Activated T-cell treated with anti-CD3 and anti-CD28 coated beads, Interleukin-2, amount 50 U/mL, for 1 hour (primary cell): ENCODE measurements at regions not wholly inside any gene's neighbourhood (a gene's known extent, or its start where the extent isn't known, plus 50 kb on each side); places are given as distances from the start of the nearest gene placed in this dataset.

ENCODE experiments used
- DNase-seq: peaks from one replicate; pipeline ENCODE4 v3.0.0-alpha.2; 2020

DNA sequence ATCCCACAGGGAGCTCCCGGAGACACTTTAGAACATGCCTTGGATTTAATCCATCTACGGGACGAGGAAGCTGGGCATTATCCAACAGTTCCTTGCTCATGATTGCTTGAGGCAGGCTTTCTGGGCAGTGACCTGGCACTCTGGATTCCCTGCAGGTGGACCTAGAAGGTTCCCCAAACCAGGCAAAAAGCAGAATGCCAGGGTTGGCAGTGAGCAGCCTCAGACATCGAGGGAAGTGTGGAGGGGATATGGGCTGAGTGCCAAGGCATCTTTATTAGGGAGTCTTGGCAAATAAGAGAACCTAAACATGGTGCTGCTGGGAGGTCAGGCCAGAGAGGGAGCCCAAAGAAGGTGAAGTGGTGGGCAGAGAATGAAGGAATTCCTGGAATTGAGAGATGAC is 158.5 kb downstream of the CD83 start:
- no peak for DNase-seq

- no peak for DNase-seq
Observed at GRCh38 chr6:14276667-14277404, 159.3 kb downstream of the CD83 start.

DNA sequence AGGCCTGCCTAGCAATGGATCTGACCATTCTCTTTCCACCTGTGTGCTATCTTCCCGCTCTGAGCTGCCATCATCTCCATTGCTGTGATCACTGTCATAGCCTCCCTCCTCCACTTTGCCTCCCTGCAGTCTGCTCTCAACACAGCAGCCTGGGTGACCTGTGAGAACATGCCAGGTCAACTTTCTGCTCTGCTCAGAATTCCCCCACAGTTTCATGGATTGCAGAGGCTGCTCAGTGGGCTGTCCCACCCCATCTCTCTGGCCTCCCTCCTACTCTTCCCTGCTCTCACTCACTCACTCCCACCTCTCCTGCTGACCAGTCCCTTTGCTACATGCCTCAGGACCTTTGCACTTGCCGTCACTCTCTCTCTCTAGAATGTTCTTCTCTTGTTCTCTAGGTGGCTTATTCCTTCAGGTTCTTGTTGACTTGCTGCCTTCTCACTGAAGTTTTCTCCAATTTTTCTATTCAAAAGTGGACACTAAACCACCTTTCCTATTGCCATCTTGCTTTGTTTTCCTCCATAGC is 159.9 kb downstream of the CD83 start:
- DNase-seq = no peak

DNA sequence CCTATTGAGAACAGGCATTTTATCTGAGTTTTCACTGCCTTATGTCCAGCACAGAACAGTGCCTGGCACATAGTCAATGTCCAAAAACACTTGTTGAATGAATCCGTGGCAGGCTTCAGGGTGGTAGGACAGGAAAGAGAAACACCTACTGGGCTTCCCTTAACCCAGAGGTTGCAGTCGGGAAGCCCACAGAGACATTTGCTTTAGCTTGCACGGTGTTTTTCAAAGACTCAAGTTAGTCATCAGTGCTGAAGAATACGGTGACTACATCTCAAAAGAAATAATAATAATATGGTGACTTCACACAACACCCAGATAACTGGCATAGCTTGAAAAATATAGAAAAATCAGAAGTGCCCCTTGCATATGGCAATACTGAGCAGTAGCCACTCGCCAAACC is 160.4 kb downstream of the CD83 start:
- DNase-seq = no peak

DNA sequence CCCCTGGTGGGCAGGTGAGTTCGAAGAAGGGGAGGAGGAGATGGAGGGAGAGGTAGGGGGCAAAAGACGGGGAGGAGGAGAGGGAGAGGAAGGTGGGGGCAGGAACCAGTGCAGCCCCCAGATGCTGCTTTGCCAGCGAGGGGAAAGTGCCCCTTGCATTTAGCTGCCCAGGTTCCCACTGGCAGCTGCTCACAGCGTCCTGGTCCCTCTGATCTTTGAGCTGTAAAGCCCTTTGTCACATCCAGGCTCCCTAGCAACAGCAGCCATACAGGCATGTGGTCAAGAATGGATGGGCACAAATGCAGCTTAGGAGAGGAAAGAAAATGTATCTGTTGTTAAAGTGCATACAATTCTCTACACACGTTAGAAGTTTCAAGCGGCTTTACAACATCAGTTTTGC is 160.9 kb downstream of the CD83 start:
- DNase-seq = no peak

- DNase-seq = no peak
Observed at GRCh38 chr6:14280006-14280510, 162.5 kb downstream of the CD83 start.

DNA sequence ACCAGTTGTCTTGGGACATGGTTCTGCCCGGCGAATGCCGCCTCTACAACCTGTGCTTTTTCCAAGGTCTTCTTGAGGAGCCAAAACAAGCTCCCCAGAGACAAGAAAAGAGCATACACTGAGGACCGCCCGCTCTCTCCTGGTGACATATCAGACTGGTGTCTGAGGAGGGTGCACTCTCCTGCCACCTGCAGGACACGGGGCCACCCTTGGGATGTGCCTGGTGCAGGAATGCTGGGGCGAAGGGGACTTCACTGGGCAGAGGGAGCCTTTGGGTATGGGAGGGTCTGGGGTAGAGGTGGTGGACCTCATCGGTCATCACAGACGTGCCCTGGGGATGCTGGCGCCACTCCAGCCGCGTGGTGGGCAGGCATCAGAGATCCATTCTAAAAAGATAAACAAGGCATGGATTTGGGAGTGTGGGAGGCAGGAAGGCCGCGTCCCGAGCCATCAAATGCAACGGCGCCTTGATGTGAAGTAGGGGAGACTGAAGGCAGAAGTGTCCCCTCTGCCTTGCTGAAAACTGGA is 163.3 kb downstream of the CD83 start:
- DNase-seq = no peak

- DNase-seq = no peak
Observed at GRCh38 chr6:14281811-14282660, 164.5 kb downstream of the CD83 start.

DNA sequence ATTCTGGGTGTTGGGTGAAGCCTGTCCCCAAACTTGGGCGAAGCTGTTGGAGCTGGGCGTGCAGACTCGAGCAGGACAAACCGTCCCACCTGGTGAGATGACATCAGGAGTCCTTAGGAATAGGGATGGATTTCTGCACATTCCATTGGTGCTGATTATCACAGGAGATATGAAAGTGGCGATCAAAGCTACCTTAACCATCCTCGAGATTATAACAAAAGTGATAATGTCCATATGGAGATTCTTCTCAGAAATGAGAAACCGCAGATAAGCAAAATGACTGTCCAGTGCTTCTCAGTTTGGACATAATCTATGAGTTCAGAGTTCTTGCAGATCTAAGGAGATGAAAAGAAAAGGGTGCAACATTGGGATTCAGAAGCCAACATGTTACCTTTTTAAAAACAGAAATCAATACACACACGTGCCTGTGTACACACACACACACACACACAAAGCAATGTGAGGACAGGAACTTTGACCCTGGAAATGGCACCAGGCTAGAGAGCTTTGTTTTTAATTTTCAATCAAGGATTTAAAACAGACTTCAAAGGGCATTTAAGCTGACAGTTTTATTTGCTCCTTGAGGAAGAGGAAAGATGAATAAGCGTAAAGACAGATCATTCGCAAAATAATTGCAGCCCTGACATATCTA is 165.4 kb downstream of the CD83 start:
- DNase-seq = no peak

- DNase-seq = no peak
Observed at GRCh38 chr6:14283600-14284235, 166.1 kb downstream of the CD83 start.

- no peak for DNase-seq
Observed at GRCh38 chr6:14284969-14285590, 167.5 kb downstream of the CD83 start.

- no peak for DNase-seq
Observed at GRCh38 chr6:14286144-14286543, 168.6 kb downstream of the CD83 start.

DNA sequence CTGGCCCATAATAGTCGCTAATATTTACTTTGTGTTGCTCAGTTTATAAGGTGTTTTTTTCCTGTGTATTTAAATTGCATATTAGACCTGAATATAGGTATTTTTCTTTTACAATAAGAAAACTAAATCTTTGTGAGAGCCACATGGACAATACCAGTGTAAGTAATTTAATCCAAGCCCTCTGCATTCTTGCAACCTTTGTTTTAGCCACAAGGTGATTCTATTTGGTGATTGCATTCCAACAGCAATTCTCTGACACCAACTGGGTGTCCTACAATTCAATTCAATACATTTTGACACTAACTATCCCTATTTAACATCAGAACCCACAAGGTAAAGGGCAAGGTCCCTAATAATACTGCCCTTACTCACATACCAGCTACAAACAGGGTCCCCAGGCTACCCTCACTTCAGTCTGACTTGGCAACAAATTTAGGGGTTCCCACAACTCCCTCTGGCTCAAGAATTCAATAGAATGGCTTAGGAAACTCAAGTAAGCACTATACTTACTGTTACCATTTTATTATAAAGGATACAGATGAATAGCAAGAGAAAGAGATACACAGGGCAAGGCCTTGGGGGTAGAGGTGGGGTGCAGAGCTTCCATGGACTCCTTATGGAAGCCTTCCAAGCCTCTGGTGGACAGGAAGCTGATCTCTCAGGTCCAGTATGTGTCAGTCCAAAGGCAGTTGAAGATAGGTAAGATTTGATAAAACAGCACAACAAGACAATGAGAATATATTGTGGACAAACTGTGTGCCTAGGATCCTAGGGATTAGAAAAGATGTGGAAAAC is 169.3 kb downstream of the CD83 start:
- no peak for DNase-seq

DNA sequence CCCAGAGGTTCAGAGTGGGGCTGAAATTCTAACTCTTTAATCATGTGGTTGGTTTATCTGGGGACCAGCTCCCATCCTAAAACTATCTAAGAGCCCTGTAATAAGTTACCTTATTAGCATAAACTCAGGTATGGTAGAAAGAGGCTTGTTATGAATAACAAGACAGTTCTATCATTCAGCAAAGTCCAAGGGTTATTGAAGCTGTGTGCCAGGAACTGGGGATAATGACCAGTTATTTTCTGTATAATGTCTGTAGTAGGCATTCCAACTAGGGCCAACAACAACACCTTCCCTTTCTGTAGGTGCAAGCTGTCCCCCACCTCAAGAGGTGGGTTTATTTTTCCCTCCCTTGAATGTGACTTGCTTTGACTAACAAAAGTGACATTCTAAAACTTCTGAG is 170.1 kb downstream of the CD83 start:
- DNase-seq = no peak

DNA sequence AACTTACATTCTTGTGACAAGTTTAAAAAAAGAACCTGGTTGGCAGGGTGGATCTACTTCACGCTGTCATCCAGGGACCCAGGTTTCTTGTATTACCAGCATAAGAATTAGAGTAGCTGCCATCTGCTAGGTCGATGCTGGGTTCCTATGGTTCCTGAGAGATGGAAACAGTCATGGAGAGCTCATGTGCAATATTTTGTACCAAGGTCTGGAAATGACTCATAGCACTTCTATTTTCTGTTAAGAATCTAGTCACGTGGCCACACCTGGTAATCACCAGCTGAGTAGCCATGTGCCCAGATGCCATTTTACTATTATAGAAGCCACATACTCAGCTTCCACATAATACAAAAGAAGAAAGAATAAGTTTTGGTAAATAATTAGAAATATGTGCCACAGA is 171.3 kb downstream of the CD83 start:
- DNase-seq = no peak

DNA sequence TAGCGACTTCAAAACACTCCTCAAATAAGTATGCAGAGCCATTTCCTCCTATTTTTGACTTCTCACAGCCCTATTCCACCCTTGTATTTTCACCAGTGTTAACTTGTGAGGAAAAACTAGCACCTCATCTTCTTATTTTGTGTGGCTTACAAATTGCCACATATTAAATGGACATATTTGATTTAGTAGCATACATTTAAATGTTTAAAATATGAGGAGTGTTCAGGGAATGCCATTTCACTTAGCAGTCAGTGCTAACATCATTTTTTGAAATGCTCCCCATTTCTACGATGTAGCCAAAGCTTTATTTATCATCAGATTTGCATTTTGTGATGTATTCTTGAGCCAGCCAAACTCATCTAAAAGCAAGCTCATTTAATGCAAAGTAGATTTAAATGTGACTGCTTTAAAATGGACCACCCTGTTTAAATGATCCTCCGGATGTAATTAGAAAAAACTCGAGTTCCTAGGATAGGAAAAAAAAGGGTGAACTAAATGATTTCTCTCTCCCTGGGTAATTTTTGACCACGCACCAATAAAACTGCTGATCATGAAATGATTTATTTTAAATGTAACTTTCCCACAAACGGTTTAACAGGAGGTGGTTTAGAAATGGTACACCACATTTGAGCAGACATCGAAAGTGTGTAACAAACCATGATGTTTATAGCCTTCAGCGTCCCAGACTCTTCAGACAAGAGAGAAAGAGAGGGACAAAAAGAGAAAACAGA is 172.6 kb downstream of the CD83 start:
- DNase-seq = no peak

GRCh38 chr6:14290772-14291330 is 173.3 kb downstream of the CD83 start:
- no peak for DNase-seq

DNA sequence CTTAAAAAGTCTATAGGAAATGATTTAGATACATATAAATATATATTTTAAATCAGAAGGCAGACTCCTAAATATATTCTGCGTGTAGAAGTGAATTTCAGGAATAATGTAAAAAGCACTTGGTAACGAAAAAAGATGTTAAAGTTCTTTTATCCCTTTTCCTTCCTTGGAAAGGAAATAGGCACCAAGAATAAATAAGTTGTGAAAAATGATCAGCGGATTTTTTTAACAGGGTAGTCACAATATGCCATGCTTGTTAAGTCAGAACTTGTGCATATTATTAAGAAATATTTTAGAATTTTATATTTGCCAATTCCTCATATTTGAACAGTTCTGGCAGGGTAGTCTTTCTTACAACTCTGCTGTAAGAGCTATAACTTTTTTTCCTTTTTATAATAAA is 173.8 kb downstream of the CD83 start:
- DNase-seq = no peak

DNA sequence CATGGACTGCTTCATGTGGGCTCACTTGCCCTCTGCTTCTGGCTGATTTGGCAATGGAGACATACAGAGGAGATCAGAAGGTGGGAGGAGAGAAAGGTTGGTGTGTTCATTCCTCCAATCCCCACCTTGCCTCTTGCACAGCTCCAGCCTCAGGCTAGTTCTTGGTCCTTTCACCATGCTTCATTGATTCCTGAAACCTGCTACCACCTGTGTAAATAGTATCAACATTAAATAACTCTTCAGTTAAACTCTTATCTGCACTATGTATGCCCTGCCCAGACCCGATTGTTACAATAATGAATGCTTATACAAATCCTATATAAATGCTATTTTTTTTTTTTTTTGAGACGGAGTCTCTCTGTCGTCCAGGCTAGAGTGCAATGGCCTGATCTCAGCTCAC is 174.5 kb downstream of the CD83 start:
- no peak for DNase-seq

GRCh38 chr6:14294270-14294951 is 176.8 kb downstream of the CD83 start:
- DNase-seq = no peak
